IPS-NIHi7 (cell line): ENCODE measurements at regions not wholly inside any gene's neighbourhood (a gene's known extent, or its start where the extent isn't known, plus 50 kb on each side); places are given as distances from the start of the nearest gene placed in this dataset.

Experiments
- DNase-seq: peaks from one replicate; pipeline ENCODE4 v3.0.0; 2012; ENCODE audit warnings: mixed read lengths; ENCODE audit errors: extremely low spot score

- DNase-seq = no peak
These were observed 184.7 kb upstream of the PREP start for GRCh38 chr6:105587349-105588122.

- no peak for DNase-seq
These were observed 175.4 kb upstream of the PREP start for GRCh38 chr6:105578179-105578707.

GRCh38 chr6:105573556-105573955 lies 170.7 kb upstream of the PREP start:
- no peak for DNase-seq

GRCh38 chr6:105573138-105573537 lies 170.3 kb upstream of the PREP start:
- no peak for DNase-seq

- DNase-seq = no peak
These were observed 167.5 kb upstream of the PREP start for GRCh38 chr6:105570416-105570815.

GRCh38 chr6:105569706-105570105 lies 166.8 kb upstream of the PREP start:
- DNase-seq = no peak

GRCh38 chr6:105568751-105569150 lies 165.9 kb upstream of the PREP start:
- DNase-seq = no peak

- no peak for DNase-seq
These were observed 165.3 kb upstream of the PREP start for GRCh38 chr6:105568142-105568541.

GRCh38 chr6:105567140-105567539 lies 164.3 kb upstream of the PREP start:
- DNase-seq = no peak

- DNase-seq = no peak
These were observed 163.6 kb upstream of the PREP start for GRCh38 chr6:105566503-105566902.

GRCh38 chr6:105564121-105564902 lies 161.4 kb upstream of the PREP start:
- no peak for DNase-seq

GRCh38 chr6:105562027-105562426 lies 159.1 kb upstream of the PREP start:
- no peak for DNase-seq

- DNase-seq = no peak
These were observed 158.6 kb upstream of the PREP start for GRCh38 chr6:105561486-105561885.

GRCh38 chr6:105560611-105561066 lies 157.8 kb upstream of the PREP start:
- DNase-seq = no peak

GRCh38 chr6:105557291-105557690 lies 154.4 kb upstream of the PREP start:
- DNase-seq = no peak

- no peak for DNase-seq
These were observed 150.3 kb upstream of the PREP start for GRCh38 chr6:105553171-105553570.

GRCh38 chr6:105550955-105551620 lies 148.2 kb upstream of the PREP start:
- no peak for DNase-seq

GRCh38 chr6:105546754-105547153 lies 143.9 kb upstream of the PREP start:
- no peak for DNase-seq

GRCh38 chr6:105545947-105546731 lies 143.3 kb upstream of the PREP start:
- no peak for DNase-seq

GRCh38 chr6:105545228-105545920 lies 142.5 kb upstream of the PREP start:
- DNase-seq = no peak

GRCh38 chr6:105539911-105540310 lies 137.0 kb upstream of the PREP start:
- no peak for DNase-seq
